GM18511 (cell line): ENCODE measurements at regions not wholly inside any gene's neighbourhood (a gene's known extent, or its start where the extent isn't known, plus 50 kb on each side); places are given as distances from the start of the nearest gene placed in this dataset.

Experiments used
- ATAC-seq: cut with Tn5 transposase; IDR thresholded peaks from one replicate; pipeline ENCODE4 v1.9.1; 2021; ENCODE audit warnings: mild to moderate bottlenecking, moderate library complexity; ENCODE audit not compliant: unreplicated experiment

- no peak for ATAC-seq
Measured at GRCh38 chr2:123262856-123263255, 762.2 kb upstream of the CNTNAP5 start.

GRCh38 chr2:123283431-123283830, 741.7 kb upstream of the CNTNAP5 start:
- no peak for ATAC-seq

DNA sequence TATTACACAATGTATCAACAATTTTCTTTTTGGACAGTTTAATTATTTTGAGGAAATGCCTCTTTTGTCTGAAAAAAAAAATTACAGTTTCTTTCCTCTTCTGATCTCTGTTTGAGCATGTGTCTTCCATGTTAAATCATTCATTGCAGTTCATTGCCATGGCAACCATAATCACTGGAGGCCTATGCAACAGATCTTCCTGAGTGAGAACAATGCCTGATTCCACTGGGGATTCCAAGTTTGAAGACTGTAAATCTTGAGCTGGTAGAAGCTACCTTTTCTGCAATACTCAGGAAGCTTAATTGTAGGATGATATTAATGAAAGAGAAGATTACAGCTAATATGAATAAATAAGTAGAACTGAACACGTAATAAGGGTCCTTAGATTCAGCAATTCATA, 721.4 kb upstream of the CNTNAP5 start:
- ATAC-seq: no peak
